ENCODE measurements at regions not wholly inside any gene's neighbourhood (a gene's known extent, or its start where the extent isn't known, plus 50 kb on each side); places are given as distances from the start of the nearest gene placed in this dataset.

GRCh38 chr4:32180086-32180485, 1459.9 kb downstream of the PCDH7 start:
- no peak for TF ChIP-seq CTCF (IDR thresholded peaks at IDR 0.05)
- no peak for TF ChIP-seq POLR2AphosphoS5 (IDR thresholded peaks at IDR 0.05)
